ENCODE measurements at regions not wholly inside any gene's neighbourhood (a gene's known extent, or its start where the extent isn't known, plus 50 kb on each side); places are given as distances from the start of the nearest gene placed in this dataset.

- H3K79me2 ChIP-seq (ENCODE audit: low read length): no peaks in the 10 kb centered on the region
- H4K20me1 ChIP-seq (ENCODE audit: insufficient read depth, low read depth, low read length): no peaks in the 10 kb centered on the region
- H3K36me3 ChIP-seq (ENCODE audit: insufficient read depth, low read length): no peaks in the 10 kb centered on the region
- no peaks in the 10 kb centered on the region for H3K9me3 ChIP-seq (ENCODE audit: low read length)
- H3K9me2 ChIP-seq (replicated peaks; ENCODE audit: insufficient read depth, low read length): no peaks in the 10 kb centered on the region
- no peak overlapping the region for H3K4me3 ChIP-seq (ENCODE audit: low read length)
- H3K27me3 ChIP-seq (ENCODE audit: low read length): no peaks in the 10 kb centered on the region
- H3K27ac ChIP-seq (ENCODE audit: low read length): no peak overlapping the region
- H2AFZ ChIP-seq (ENCODE audit: low read length): no peak overlapping the region
- no peaks in the 10 kb centered on the region for H3K4me1 ChIP-seq (ENCODE audit: low read length)
- no peak for DNase-seq
- no peak overlapping the region for H3K4me2 ChIP-seq (ENCODE audit: low read depth, low read length, poor library complexity, severe bottlenecking)
- no peak overlapping the region for H3K9ac ChIP-seq (ENCODE audit: low read length)
These were observed 768.6 kb upstream of the GOLIM4 start for GRCh38 chr3:168864107-168865021.

DNA sequence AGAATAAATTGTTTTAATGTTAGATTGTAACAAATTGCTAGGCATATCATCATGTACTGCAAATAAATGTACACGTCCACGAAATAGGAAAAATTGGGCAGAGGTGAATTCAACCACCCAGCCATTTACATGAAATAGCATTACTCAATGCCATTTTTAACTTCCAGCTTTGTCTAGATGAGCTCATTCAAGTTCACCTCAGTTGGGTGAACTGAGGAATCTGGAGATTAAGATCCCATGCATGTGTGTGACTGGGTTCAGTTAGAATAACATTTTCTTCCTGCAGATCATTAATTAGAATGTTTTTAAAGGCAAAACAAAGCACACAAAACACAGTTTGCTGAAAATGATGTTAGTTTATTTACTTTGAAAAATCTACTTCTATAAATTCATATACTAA is 767.8 kb upstream of the GOLIM4 start:
- H3K79me2 ChIP-seq (ENCODE audit: low read length): no peaks in the 10 kb centered on the region
- H3K9me2 ChIP-seq (replicated peaks; ENCODE audit: insufficient read depth, low read length): no peaks in the 10 kb centered on the region
- no peaks in the 10 kb centered on the region for H3K27me3 ChIP-seq (ENCODE audit: low read length)
- no peaks in the 10 kb centered on the region for H4K20me1 ChIP-seq (ENCODE audit: insufficient read depth, low read depth, low read length)
- no peaks in the 10 kb centered on the region for H3K36me3 ChIP-seq (ENCODE audit: insufficient read depth, low read length)
- no peak overlapping the region for H2AFZ ChIP-seq (ENCODE audit: low read length)
- H3K4me3 ChIP-seq (ENCODE audit: low read length): no peak overlapping the region
- no peak for DNase-seq
- H3K9ac ChIP-seq (ENCODE audit: low read length): no peak overlapping the region
- H3K4me2 ChIP-seq (ENCODE audit: low read depth, low read length, poor library complexity, severe bottlenecking): no peak overlapping the region
- no peak overlapping the region for H3K27ac ChIP-seq (ENCODE audit: low read length)
- no peaks in the 10 kb centered on the region for H3K9me3 ChIP-seq (ENCODE audit: low read length)
- H3K4me1 ChIP-seq (ENCODE audit: low read length): no peaks in the 10 kb centered on the region

GRCh38 chr3:168862466-168862865 is 766.7 kb upstream of the GOLIM4 start:
- DNase-seq: no peak
- no peak overlapping the region for H3K27ac ChIP-seq (ENCODE audit: low read length)
- no peaks in the 10 kb centered on the region for H4K20me1 ChIP-seq (ENCODE audit: insufficient read depth, low read depth, low read length)
- no peaks in the 10 kb centered on the region for H3K79me2 ChIP-seq (ENCODE audit: low read length)
- H3K4me3 ChIP-seq (ENCODE audit: low read length): no peak overlapping the region
- no peak overlapping the region for H3K4me2 ChIP-seq (ENCODE audit: low read depth, low read length, poor library complexity, severe bottlenecking)
- no peaks in the 10 kb centered on the region for H3K4me1 ChIP-seq (ENCODE audit: low read length)
- no peak overlapping the region for H2AFZ ChIP-seq (ENCODE audit: low read length)
- no peaks in the 10 kb centered on the region for H3K36me3 ChIP-seq (ENCODE audit: insufficient read depth, low read length)
- no peaks in the 10 kb centered on the region for H3K27me3 ChIP-seq (ENCODE audit: low read length)
- H3K9me3 ChIP-seq (ENCODE audit: low read length): no peaks in the 10 kb centered on the region
- no peaks in the 10 kb centered on the region for H3K9me2 ChIP-seq (replicated peaks; ENCODE audit: insufficient read depth, low read length)
- no peak overlapping the region for H3K9ac ChIP-seq (ENCODE audit: low read length)

DNA sequence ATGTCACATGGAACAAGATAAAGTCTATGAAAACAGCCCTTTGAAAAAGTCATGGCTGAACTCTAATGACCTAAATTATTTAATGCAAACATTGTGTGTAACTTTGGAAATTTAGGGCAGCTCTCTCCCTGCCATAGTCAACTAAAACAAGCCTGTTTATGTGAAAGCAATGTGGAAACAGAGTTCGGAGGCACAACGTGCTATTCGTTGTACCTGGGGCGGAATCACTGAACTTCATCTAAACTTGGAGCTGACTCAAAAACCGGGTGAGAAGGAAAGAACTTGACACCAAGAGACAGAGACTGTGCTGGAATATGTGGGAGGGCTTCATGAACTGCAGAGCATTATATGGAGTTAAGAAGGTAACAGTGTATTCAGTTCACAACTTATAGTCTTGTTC is 764.9 kb upstream of the GOLIM4 start:
- DNase-seq: no peak
- no peak overlapping the region for H3K4me2 ChIP-seq (ENCODE audit: low read depth, low read length, poor library complexity, severe bottlenecking)
- no peaks in the 10 kb centered on the region for H3K9me2 ChIP-seq (replicated peaks; ENCODE audit: insufficient read depth, low read length)
- H3K9me3 ChIP-seq (ENCODE audit: low read length): no peaks in the 10 kb centered on the region
- H3K36me3 ChIP-seq (ENCODE audit: insufficient read depth, low read length): no peaks in the 10 kb centered on the region
- H4K20me1 ChIP-seq (ENCODE audit: insufficient read depth, low read depth, low read length): no peaks in the 10 kb centered on the region
- H3K9ac ChIP-seq (ENCODE audit: low read length): no peak overlapping the region
- H2AFZ ChIP-seq (ENCODE audit: low read length): no peak overlapping the region
- H3K79me2 ChIP-seq (ENCODE audit: low read length): no peaks in the 10 kb centered on the region
- no peaks in the 10 kb centered on the region for H3K4me1 ChIP-seq (ENCODE audit: low read length)
- H3K27me3 ChIP-seq (ENCODE audit: low read length): no peaks in the 10 kb centered on the region
- no peak overlapping the region for H3K4me3 ChIP-seq (ENCODE audit: low read length)
- no peak overlapping the region for H3K27ac ChIP-seq (ENCODE audit: low read length)

- Histone ChIP-seq H3K36me3 (ENCODE audit: insufficient read depth, low read length) (no peaks in the 10 kb centered on the region), H3K9ac (ENCODE audit: low read length) (no peak overlapping the region), H2AFZ (ENCODE audit: low read length) (no peak overlapping the region), H3K4me1 (ENCODE audit: low read length) (no peaks in the 10 kb centered on the region), H3K9me3 (ENCODE audit: low read length) (no peaks in the 10 kb centered on the region), H3K4me2 (ENCODE audit: low read depth, low read length, poor library complexity, severe bottlenecking) (no peak overlapping the region), H3K4me3 (ENCODE audit: low read length) (no peak overlapping the region), H3K79me2 (ENCODE audit: low read length) (no peaks in the 10 kb centered on the region), H3K27me3 (ENCODE audit: low read length) (no peaks in the 10 kb centered on the region), H4K20me1 (ENCODE audit: insufficient read depth, low read depth, low read length) (no peaks in the 10 kb centered on the region), H3K27ac (ENCODE audit: low read length) (no peak overlapping the region), H3K9me2 (replicated peaks; ENCODE audit: insufficient read depth, low read length) (no peaks in the 10 kb centered on the region)
- DNase-seq: no peak
These were observed 764.3 kb upstream of the GOLIM4 start for GRCh38 chr3:168860028-168860427.

DNA sequence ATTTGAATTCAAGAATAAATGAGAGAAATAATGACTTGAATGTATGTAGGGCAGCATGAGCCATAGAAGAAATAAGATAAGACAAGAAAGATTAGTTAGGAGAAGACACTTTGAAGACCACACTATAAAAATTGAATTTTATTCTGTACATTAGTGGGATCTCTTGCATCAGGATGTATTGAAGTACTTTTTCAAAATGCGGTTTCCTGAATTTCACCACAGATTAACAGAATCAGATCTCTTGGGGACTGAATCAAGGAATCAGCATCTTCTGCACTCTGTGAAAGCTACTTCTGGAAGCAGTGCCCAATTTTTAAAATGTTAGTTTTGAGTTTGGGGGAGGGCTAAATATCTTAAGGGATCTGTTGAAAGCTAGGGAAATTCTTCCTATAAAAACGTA is 763.9 kb upstream of the GOLIM4 start:
- Histone ChIP-seq H3K9me2 (replicated peaks; ENCODE audit: insufficient read depth, low read length) (no peaks in the 10 kb centered on the region), H3K4me2 (ENCODE audit: low read depth, low read length, poor library complexity, severe bottlenecking) (no peak overlapping the region), H4K20me1 (ENCODE audit: insufficient read depth, low read depth, low read length) (no peaks in the 10 kb centered on the region), H3K4me3 (ENCODE audit: low read length) (no peak overlapping the region), H3K27me3 (ENCODE audit: low read length) (no peaks in the 10 kb centered on the region), H3K27ac (ENCODE audit: low read length) (no peak overlapping the region), H2AFZ (ENCODE audit: low read length) (no peak overlapping the region), H3K9ac (ENCODE audit: low read length) (no peak overlapping the region), H3K36me3 (ENCODE audit: insufficient read depth, low read length) (no peaks in the 10 kb centered on the region), H3K9me3 (ENCODE audit: low read length) (no peaks in the 10 kb centered on the region), H3K79me2 (ENCODE audit: low read length) (no peaks in the 10 kb centered on the region), H3K4me1 (ENCODE audit: low read length) (no peaks in the 10 kb centered on the region)
- DNase-seq: no peak

GRCh38 chr3:168859143-168859542 is 763.4 kb upstream of the GOLIM4 start:
- no peaks in the 10 kb centered on the region for H4K20me1 ChIP-seq (ENCODE audit: insufficient read depth, low read depth, low read length)
- DNase-seq: no peak
- H3K4me3 ChIP-seq (ENCODE audit: low read length): no peak overlapping the region
- no peak overlapping the region for H2AFZ ChIP-seq (ENCODE audit: low read length)
- no peaks in the 10 kb centered on the region for H3K9me2 ChIP-seq (replicated peaks; ENCODE audit: insufficient read depth, low read length)
- no peaks in the 10 kb centered on the region for H3K9me3 ChIP-seq (ENCODE audit: low read length)
- H3K4me1 ChIP-seq (ENCODE audit: low read length): no peaks in the 10 kb centered on the region
- no peak overlapping the region for H3K4me2 ChIP-seq (ENCODE audit: low read depth, low read length, poor library complexity, severe bottlenecking)
- no peaks in the 10 kb centered on the region for H3K27me3 ChIP-seq (ENCODE audit: low read length)
- H3K9ac ChIP-seq (ENCODE audit: low read length): no peak overlapping the region
- H3K36me3 ChIP-seq (ENCODE audit: insufficient read depth, low read length): no peaks in the 10 kb centered on the region
- no peak overlapping the region for H3K27ac ChIP-seq (ENCODE audit: low read length)
- no peaks in the 10 kb centered on the region for H3K79me2 ChIP-seq (ENCODE audit: low read length)

DNA sequence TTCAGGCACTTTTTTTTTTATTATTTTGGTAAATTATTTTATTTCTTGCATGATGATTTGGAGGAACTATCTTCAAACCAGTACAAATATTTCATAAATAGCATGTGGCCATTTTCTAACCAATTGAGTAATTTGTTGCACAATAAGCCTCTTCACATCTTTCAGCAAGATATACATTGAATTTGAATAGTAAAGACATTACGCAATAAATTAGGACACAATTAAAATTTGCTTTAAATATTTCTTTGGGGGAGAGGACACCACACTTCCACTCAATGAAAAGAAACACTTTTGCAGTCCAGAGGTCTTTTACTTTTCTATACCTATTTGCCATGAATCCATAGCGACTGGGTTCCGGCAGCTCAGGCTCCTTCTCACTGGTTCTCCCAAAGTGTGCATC is 762.6 kb upstream of the GOLIM4 start:
- Histone ChIP-seq H3K9me2 (replicated peaks; ENCODE audit: insufficient read depth, low read length) (no peaks in the 10 kb centered on the region), H3K79me2 (ENCODE audit: low read length) (no peaks in the 10 kb centered on the region), H2AFZ (ENCODE audit: low read length) (no peak overlapping the region), H3K4me2 (ENCODE audit: low read depth, low read length, poor library complexity, severe bottlenecking) (no peak overlapping the region), H3K4me3 (ENCODE audit: low read length) (no peak overlapping the region), H3K4me1 (ENCODE audit: low read length) (no peaks in the 10 kb centered on the region), H3K27me3 (ENCODE audit: low read length) (no peaks in the 10 kb centered on the region), H3K27ac (ENCODE audit: low read length) (no peak overlapping the region), H3K9ac (ENCODE audit: low read length) (no peak overlapping the region), H4K20me1 (ENCODE audit: insufficient read depth, low read depth, low read length) (no peaks in the 10 kb centered on the region), H3K36me3 (ENCODE audit: insufficient read depth, low read length) (no peaks in the 10 kb centered on the region), H3K9me3 (ENCODE audit: low read length) (no peaks in the 10 kb centered on the region)
- no peak for DNase-seq
